GM23248 (cell line): ENCODE measurements at regions not wholly inside any gene's neighbourhood (a gene's known extent, or its start where the extent isn't known, plus 50 kb on each side); places are given as distances from the start of the nearest gene placed in this dataset.

Source experiments
- EZH2 ChIP-seq: fragments of 200-600 bp; sonication (generic); IDR thresholded peaks from 2 replicates; pipeline ENCODE4 v1.6.1; 2018; ENCODE audit warnings: antibody characterized with exemption, mild to moderate bottlenecking; ENCODE audit not compliant: insufficient read depth, poor library complexity, severe bottlenecking
- EZH2phosphoT487 ChIP-seq: fragments of 200-600 bp; sonication (generic); IDR thresholded peaks from 2 replicates; pipeline ENCODE4 v1.6.1; 2018; ENCODE audit warnings: antibody characterized with exemption, moderate library complexity, mild to moderate bottlenecking, low read depth; ENCODE audit not compliant: insufficient read depth

GRCh38 chr17:74040291-74040690 lies 163.2 kb upstream of the RPL38 start:
- TF ChIP-seq EZH2 (no peak), EZH2phosphoT487 (no peak)
